SK-N-SH treated with all-trans-retinoic acid at 6 μM for 48 hours (cell line): ENCODE measurements at regions not wholly inside any gene's neighbourhood (a gene's known extent, or its start where the extent isn't known, plus 50 kb on each side); places are given as distances from the start of the nearest gene placed in this dataset.

Experiments used
- GLIS3 ChIP-seq: fragments of 250-450 bp; sonication (Bioruptor Pico); IDR thresholded peaks from 2 replicates; pipeline ENCODE4 v1.5.0; 2020; ENCODE audit warnings: mild to moderate bottlenecking, moderate library complexity
- PATZ1 ChIP-seq: fragments of 250-450 bp; sonication (Bioruptor Pico); IDR thresholded peaks from 2 replicates; pipeline ENCODE4 v1.8.0; 2020; ENCODE audit warnings: mild to moderate bottlenecking, moderate library complexity, borderline replicate concordance
- PPARA ChIP-seq: fragments of 250-450 bp; sonication (Bioruptor Pico); IDR thresholded peaks from 2 replicates; pipeline ENCODE4 v1.5.0; 2020; ENCODE audit warnings: mild to moderate bottlenecking, borderline replicate concordance
- RARB ChIP-seq: fragments of 250-450 bp; sonication (Bioruptor Pico); IDR thresholded peaks from 2 replicates; pipeline ENCODE4 v1.8.0; 2021; ENCODE audit warnings: mild to moderate bottlenecking, moderate library complexity
- SNAI2 ChIP-seq: fragments of 250-450 bp; sonication (Bioruptor Pico); IDR thresholded peaks from 2 replicates; pipeline ENCODE4 v1.5.0; 2020; ENCODE audit warnings: mild to moderate bottlenecking, moderate library complexity
- TOX ChIP-seq: fragments of 250-450 bp; sonication (Bioruptor Pico); IDR thresholded peaks from 2 replicates; pipeline ENCODE4 v1.8.0; 2021; ENCODE audit warnings: mild to moderate bottlenecking, moderate library complexity, borderline replicate concordance
- ZC3H10 ChIP-seq: fragments of 250-450 bp; sonication (Bioruptor Pico); IDR thresholded peaks from 2 replicates; pipeline ENCODE4 v1.5.1; 2021; ENCODE audit warnings: mild to moderate bottlenecking, moderate library complexity
- ZFP3 ChIP-seq: fragments of 250-450 bp; sonication (Bioruptor Pico); IDR thresholded peaks from 2 replicates; pipeline ENCODE4 v1.5.0; 2020; ENCODE audit warnings: mild to moderate bottlenecking, moderate library complexity
- ZFP30 ChIP-seq: fragments of 450-650 bp; formaldehyde crosslinking; IDR thresholded peaks from 2 replicates; pipeline ENCODE4 v1.5.0; 2022; ENCODE audit warnings: mild to moderate bottlenecking, moderate library complexity

- TF ChIP-seq TOX (CRISPR knock-in tag) (no peak), RARB (CRISPR knock-in tag) (no peak), PPARA (CRISPR knock-in tag) (no peak), ZFP30 (CRISPR knock-in tag) (no peak), SNAI2 (no peak), PATZ1 (CRISPR knock-in tag) (no peak), ZC3H10 (CRISPR knock-in tag) (no peak), ZFP3 (no peak), GLIS3 (CRISPR knock-in tag) (no peak)
Measured at GRCh38 chr21:22691658-22692057, 1693.4 kb downstream of the NCAM2 start.
